Type B pancreatic cell (in vitro differentiated cells): ENCODE measurements at regions not wholly inside any gene's neighbourhood (a gene's known extent, or its start where the extent isn't known, plus 50 kb on each side); places are given as distances from the start of the nearest gene placed in this dataset.

ENCODE experiments used
- DNase-seq: peaks from one replicate; pipeline ENCODE4 v3.0.0; 2021; ENCODE audit warnings: mixed read lengths; ENCODE audit not compliant: unreplicated experiment; ENCODE audit errors: extremely low spot score
- H3K27ac Mint-ChIP-seq: 2 replicates; pipeline ENCODE4 v1.8.0; 2021; ENCODE audit warnings: mild to moderate bottlenecking, mixed read lengths
- H3K27me3 Mint-ChIP-seq: 2 replicates; pipeline ENCODE4 v1.8.0; 2021; ENCODE audit warnings: mixed read lengths
- H3K36me3 Mint-ChIP-seq: 2 replicates; pipeline ENCODE4 v1.8.0; 2021; ENCODE audit warnings: mixed read lengths
- H3K4me1 Mint-ChIP-seq: one replicate; pipeline ENCODE4 v1.8.0; 2021; ENCODE audit warnings: mixed read lengths; ENCODE audit not compliant: unreplicated experiment
- H3K4me3 Mint-ChIP-seq: 2 replicates; pipeline ENCODE4 v1.8.0; 2021; ENCODE audit warnings: mild to moderate bottlenecking, mixed read lengths
- H3K9me3 Mint-ChIP-seq: 2 replicates; pipeline ENCODE4 v1.8.0; 2021; ENCODE audit warnings: mixed read lengths
- CTCF ChIP-seq: fragments of 200-600 bp; sonication (generic); conservative IDR thresholded peaks from 2 replicates; pipeline ENCODE4 v1.5.0; 2021; ENCODE audit warnings: antibody characterized with exemption, mild to moderate bottlenecking

GRCh38 chrX:35150642-35151239, 208.1 kb downstream of the FAM47B start:
- no peak overlapping the region for H3K4me3 Mint-ChIP-seq
- no peaks in the 10 kb centered on the region for H3K27me3 Mint-ChIP-seq
- no peak for TF ChIP-seq CTCF
- no peaks in the 10 kb centered on the region for H3K36me3 Mint-ChIP-seq
- no peak for DNase-seq
- no peak overlapping the region for H3K27ac Mint-ChIP-seq
- H3K9me3 Mint-ChIP-seq: peaks cover 4% of the 10 kb centered on the region
- H3K4me1 Mint-ChIP-seq: no peaks in the 10 kb centered on the region

- Mint-ChIP-seq H3K36me3 (no peaks in the 10 kb centered on the region), H3K4me1 (no peaks in the 10 kb centered on the region), H3K9me3 (peaks cover 5% of the 10 kb centered on the region), H3K27me3 (no peaks in the 10 kb centered on the region), H3K4me3 (no peak overlapping the region), H3K27ac (no peak overlapping the region)
- no peak for TF ChIP-seq CTCF
- no peak for DNase-seq
These were observed 223.4 kb downstream of the FAM47B start for GRCh38 chrX:35166023-35166422.
